ENCODE measurements at regions not wholly inside any gene's neighbourhood (a gene's known extent, or its start where the extent isn't known, plus 50 kb on each side); places are given as distances from the start of the nearest gene placed in this dataset.

DNA sequence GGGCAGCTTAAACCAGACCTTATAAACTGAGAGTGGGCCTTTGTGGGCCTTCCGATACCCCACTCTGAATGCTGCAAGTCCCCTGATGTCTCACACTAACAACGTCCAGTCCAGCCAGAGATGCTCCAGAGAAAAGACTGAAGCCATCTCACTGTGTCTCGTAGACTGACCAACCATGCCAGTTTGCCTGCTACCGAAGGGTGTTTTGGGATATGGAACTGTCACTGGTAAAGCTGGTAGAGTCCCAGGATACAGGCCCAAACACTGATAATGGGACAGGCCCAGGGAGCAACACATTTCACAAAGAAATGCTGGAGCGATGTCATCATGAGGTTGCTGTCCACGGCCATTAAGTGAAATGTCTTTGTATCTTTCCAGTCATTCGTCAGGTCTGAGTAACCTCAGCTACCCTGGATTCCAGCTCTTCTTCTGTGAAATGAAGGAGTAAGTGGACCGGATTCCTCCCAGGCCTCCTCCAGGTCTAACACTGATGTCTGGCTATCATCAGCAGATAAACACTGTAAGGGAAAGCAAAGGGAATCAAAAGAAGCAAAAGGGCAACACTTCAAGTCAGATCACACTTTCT lies 81.6 kb downstream of the SLC5A7 start:
- TF ChIP-seq, protein P1, sequence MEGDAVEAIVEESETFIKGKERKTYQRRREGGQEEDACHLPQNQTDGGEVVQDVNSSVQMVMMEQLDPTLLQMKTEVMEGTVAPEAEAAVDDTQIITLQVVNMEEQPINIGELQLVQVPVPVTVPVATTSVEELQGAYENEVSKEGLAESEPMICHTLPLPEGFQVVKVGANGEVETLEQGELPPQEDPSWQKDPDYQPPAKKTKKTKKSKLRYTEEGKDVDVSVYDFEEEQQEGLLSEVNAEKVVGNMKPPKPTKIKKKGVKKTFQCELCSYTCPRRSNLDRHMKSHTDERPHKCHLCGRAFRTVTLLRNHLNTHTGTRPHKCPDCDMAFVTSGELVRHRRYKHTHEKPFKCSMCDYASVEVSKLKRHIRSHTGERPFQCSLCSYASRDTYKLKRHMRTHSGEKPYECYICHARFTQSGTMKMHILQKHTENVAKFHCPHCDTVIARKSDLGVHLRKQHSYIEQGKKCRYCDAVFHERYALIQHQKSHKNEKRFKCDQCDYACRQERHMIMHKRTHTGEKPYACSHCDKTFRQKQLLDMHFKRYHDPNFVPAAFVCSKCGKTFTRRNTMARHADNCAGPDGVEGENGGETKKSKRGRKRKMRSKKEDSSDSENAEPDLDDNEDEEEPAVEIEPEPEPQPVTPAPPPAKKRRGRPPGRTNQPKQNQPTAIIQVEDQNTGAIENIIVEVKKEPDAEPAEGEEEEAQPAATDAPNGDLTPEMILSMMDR (conservative IDR thresholded peaks at IDR 0.05; ENCODE audit: low read depth in 2 of 2) = no peak
- TF ChIP-seq CREB1 (CRISPR knock-in tag; IDR thresholded peaks at IDR 0.05; ENCODE audit: low read depth) (no peak), ZNF331 (CRISPR knock-in tag; IDR thresholded peaks at IDR 0.05; ENCODE audit: low read depth) (no peak)
- TF ChIP-seq, protein P2, sequence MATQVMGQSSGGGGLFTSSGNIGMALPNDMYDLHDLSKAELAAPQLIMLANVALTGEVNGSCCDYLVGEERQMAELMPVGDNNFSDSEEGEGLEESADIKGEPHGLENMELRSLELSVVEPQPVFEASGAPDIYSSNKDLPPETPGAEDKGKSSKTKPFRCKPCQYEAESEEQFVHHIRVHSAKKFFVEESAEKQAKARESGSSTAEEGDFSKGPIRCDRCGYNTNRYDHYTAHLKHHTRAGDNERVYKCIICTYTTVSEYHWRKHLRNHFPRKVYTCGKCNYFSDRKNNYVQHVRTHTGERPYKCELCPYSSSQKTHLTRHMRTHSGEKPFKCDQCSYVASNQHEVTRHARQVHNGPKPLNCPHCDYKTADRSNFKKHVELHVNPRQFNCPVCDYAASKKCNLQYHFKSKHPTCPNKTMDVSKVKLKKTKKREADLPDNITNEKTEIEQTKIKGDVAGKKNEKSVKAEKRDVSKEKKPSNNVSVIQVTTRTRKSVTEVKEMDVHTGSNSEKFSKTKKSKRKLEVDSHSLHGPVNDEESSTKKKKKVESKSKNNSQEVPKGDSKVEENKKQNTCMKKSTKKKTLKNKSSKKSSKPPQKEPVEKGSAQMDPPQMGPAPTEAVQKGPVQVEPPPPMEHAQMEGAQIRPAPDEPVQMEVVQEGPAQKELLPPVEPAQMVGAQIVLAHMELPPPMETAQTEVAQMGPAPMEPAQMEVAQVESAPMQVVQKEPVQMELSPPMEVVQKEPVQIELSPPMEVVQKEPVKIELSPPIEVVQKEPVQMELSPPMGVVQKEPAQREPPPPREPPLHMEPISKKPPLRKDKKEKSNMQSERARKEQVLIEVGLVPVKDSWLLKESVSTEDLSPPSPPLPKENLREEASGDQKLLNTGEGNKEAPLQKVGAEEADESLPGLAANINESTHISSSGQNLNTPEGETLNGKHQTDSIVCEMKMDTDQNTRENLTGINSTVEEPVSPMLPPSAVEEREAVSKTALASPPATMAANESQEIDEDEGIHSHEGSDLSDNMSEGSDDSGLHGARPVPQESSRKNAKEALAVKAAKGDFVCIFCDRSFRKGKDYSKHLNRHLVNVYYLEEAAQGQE (IDR thresholded peaks at IDR 0.05; ENCODE audit: unreplicated experiment) = no peak
